H9 (cell line): ENCODE measurements at regions not wholly inside any gene's neighbourhood (a gene's known extent, or its start where the extent isn't known, plus 50 kb on each side); places are given as distances from the start of the nearest gene placed in this dataset.

ENCODE experiments used
- DNase-seq: peaks from one replicate; pipeline ENCODE4 v3.0.0-alpha.2; 2017
- H2AFZ ChIP-seq: one replicate; pipeline ENCODE4 v1.6.1; 2013; ENCODE audit warnings: mild to moderate bottlenecking, low read length, control low read depth, moderate library complexity
- H2AK5ac ChIP-seq: 2 replicates; pipeline ENCODE4 v1.6.1; 2013; ENCODE audit warnings: low read length, control low read depth, mixed read lengths; ENCODE audit not compliant: insufficient read length
- H2BK120ac ChIP-seq: one replicate; pipeline ENCODE4 v1.6.1; 2013; ENCODE audit warnings: low read depth, mild to moderate bottlenecking, low read length, control low read depth, inconsistent platforms; ENCODE audit not compliant: poor library complexity, severe bottlenecking
- H2BK12ac ChIP-seq: 2 replicates; pipeline ENCODE4 v1.6.1; 2013; ENCODE audit warnings: low read length, control low read depth, mixed read lengths, low read depth; ENCODE audit not compliant: insufficient read length
- H2BK15ac ChIP-seq: 2 replicates; pipeline ENCODE4 v1.6.1; 2013; ENCODE audit warnings: low read depth, low read length, control low read depth
- H2BK20ac ChIP-seq: one replicate; pipeline ENCODE4 v1.6.1; 2013; ENCODE audit warnings: low read depth, mild to moderate bottlenecking, low read length, control low read depth, inconsistent platforms; ENCODE audit not compliant: poor library complexity, severe bottlenecking
- H2BK5ac ChIP-seq: 2 replicates; pipeline ENCODE4 v1.6.1; 2013; ENCODE audit warnings: low read length, control low read depth, mixed read lengths; ENCODE audit not compliant: insufficient read length
- H3K14ac ChIP-seq: 2 replicates; pipeline ENCODE4 v1.6.1; 2013; ENCODE audit warnings: low read length, control low read depth; ENCODE audit not compliant: insufficient read depth
- H3K18ac ChIP-seq: 2 replicates; pipeline ENCODE4 v1.6.1; 2013; ENCODE audit warnings: low read depth, mild to moderate bottlenecking, mixed read lengths, low read length, control low read depth; ENCODE audit not compliant: insufficient read length
- H3K23ac ChIP-seq: 2 replicates; pipeline ENCODE4 v1.6.1; 2013; ENCODE audit warnings: low read length, control low read depth, mixed read lengths, low read depth; ENCODE audit not compliant: insufficient read length
- H3K23me2 ChIP-seq: 2 replicates; pipeline ENCODE4 v1.6.1; 2013; ENCODE audit warnings: low read depth, mild to moderate bottlenecking, mixed read lengths, low read length, control low read depth; ENCODE audit not compliant: insufficient read length, poor library complexity, severe bottlenecking
- H3K27ac ChIP-seq: 2 replicates; pipeline ENCODE4 v1.5.1; 2013; ENCODE audit warnings: low read length, control low read depth, mixed read lengths, low read depth; ENCODE audit not compliant: insufficient read length
- H3K27me3 ChIP-seq: 2 replicates; pipeline ENCODE4 v1.6.1; 2013; ENCODE audit warnings: low read length, control low read depth, inconsistent platforms; ENCODE audit not compliant: insufficient read depth
- H3K4ac ChIP-seq: 2 replicates; pipeline ENCODE4 v1.6.1; 2013; ENCODE audit warnings: low read depth, mild to moderate bottlenecking, control low read depth, inconsistent platforms, low read length, moderate library complexity
- H3K4me1 ChIP-seq: 2 replicates; pipeline ENCODE4 v1.6.1; 2013; ENCODE audit warnings: low read length, control low read depth, inconsistent platforms; ENCODE audit not compliant: insufficient read depth
- H3K4me2 ChIP-seq: 2 replicates; pipeline ENCODE4 v1.6.1; 2013; ENCODE audit warnings: low read length, control low read depth, mixed read lengths; ENCODE audit not compliant: insufficient read length, insufficient read depth
- H3K56ac ChIP-seq: 2 replicates; pipeline ENCODE4 v1.6.1; 2013; ENCODE audit warnings: low read depth, mild to moderate bottlenecking, mixed read lengths, low read length, control low read depth; ENCODE audit not compliant: insufficient read length
- H3K79me1 ChIP-seq: 2 replicates; pipeline ENCODE4 v1.6.1; 2013; ENCODE audit warnings: low read depth, mild to moderate bottlenecking, moderate library complexity, low read length, control low read depth, inconsistent platforms; ENCODE audit not compliant: insufficient read depth, poor library complexity, severe bottlenecking
- H3K79me2 ChIP-seq: 2 replicates; pipeline ENCODE4 v1.6.1; 2013; ENCODE audit warnings: low read length, control low read depth, inconsistent platforms; ENCODE audit not compliant: insufficient read depth
- H3K9ac ChIP-seq: 2 replicates; pipeline ENCODE4 v1.6.1; 2013; ENCODE audit warnings: low read length, control low read depth, mixed read lengths; ENCODE audit not compliant: insufficient read length; ENCODE audit errors: extremely low read depth
- H3K9me3 ChIP-seq: one replicate; pipeline ENCODE4 v1.6.1; 2013; ENCODE audit warnings: low read depth, low read length, inconsistent platforms; ENCODE audit not compliant: control insufficient read depth
- H3T11ph ChIP-seq: one replicate; pipeline ENCODE4 v1.6.1; 2013; ENCODE audit warnings: mild to moderate bottlenecking, low read length, control low read depth, inconsistent platforms
- H4K20me1 ChIP-seq: one replicate; pipeline ENCODE4 v1.6.1; 2013; ENCODE audit not compliant: control insufficient read depth, insufficient read length, insufficient read depth
- H4K5ac ChIP-seq: 2 replicates; pipeline ENCODE4 v1.6.1; 2013; ENCODE audit warnings: low read depth, mild to moderate bottlenecking, mixed read lengths, low read length, control low read depth; ENCODE audit not compliant: insufficient read length
- H4K8ac ChIP-seq: replicated peaks from 2 replicates; pipeline ENCODE4 v1.6.1; 2013; ENCODE audit warnings: low read length, control low read depth, mixed read lengths, low read depth; ENCODE audit not compliant: insufficient read length
- H4K91ac ChIP-seq: 2 replicates; pipeline ENCODE4 v1.6.1; 2013; ENCODE audit warnings: low read depth, mild to moderate bottlenecking, moderate library complexity, mixed read lengths, low read length, control low read depth; ENCODE audit not compliant: insufficient read length
- H3K27ac Mint-ChIP-seq, 3 experiments: 2 replicates in 2 of 3; 3 replicates in 1 of 3; pipeline ENCODE4 v1.8.0; 2020 to 2021; ENCODE audit warnings: mixed read lengths in 3 of 3, mild to moderate bottlenecking in 1 of 3, moderate library complexity in 1 of 3
- H3K27me3 Mint-ChIP-seq: 2 replicates; pipeline ENCODE4 v1.8.0; 2021; ENCODE audit warnings: low read depth, mild to moderate bottlenecking, moderate library complexity, mixed read lengths
- H3K36me3 Mint-ChIP-seq, 3 experiments: 2 replicates in 2 of 3; 3 replicates in 1 of 3; pipeline ENCODE4 v1.8.0; 2020 to 2021; ENCODE audit warnings: low read depth in 3 of 3, mixed read lengths in 3 of 3; ENCODE audit not compliant: insufficient read depth in 1 of 3
- H3K4me1 Mint-ChIP-seq, 2 experiments: 2 replicates each; pipeline ENCODE4 v1.8.0; 2020; ENCODE audit warnings: mixed read lengths in 2 of 2
- H3K4me3 Mint-ChIP-seq, 2 experiments: 2 replicates in 1 of 2; 3 replicates in 1 of 2; pipeline ENCODE4 v1.8.0; 2020 to 2021; ENCODE audit warnings: mild to moderate bottlenecking in 2 of 2, mixed read lengths in 2 of 2, moderate library complexity in 1 of 2
- H3K9me3 Mint-ChIP-seq, 2 experiments: 2 replicates in 1 of 2; 3 replicates in 1 of 2; pipeline ENCODE4 v1.8.0; 2020; ENCODE audit warnings: mild to moderate bottlenecking in 2 of 2, mixed read lengths in 2 of 2, moderate library complexity in 1 of 2
- WGBS: extraction: QIAGEN DNeasy Blood & Tissue Kit; methylation state at CpG from one replicate; pipeline ENCODE4 v1.1.7; 2013; ENCODE audit warnings: missing lambda C conversion rate, low lambda C conversion rate, mixed read lengths; ENCODE audit not compliant: insufficient read length; ENCODE audit errors: extremely low coverage; 5-methylcytosine and 5-hydroxymethylcytosine counted together
- TF ChIP-seq, protein P1 (sequence below): fragments of 200-600 bp; sonication (generic); conservative IDR thresholded peaks from 3 replicates; pipeline ENCODE4 v1.8.0; 2021; ENCODE audit warnings: antibody characterized with exemption, mild to moderate bottlenecking

GRCh38 chr5:33341351-33341750 lies 99.4 kb upstream of the TARS1 start:
- Histone ChIP-seq H4K8ac (no peak overlapping the region), H3K27ac (no peak overlapping the region), H2BK20ac (no peak overlapping the region), H3K27me3 (no peaks in the 10 kb centered on the region), H2BK12ac (no peak overlapping the region), H3K9me3 (no peaks in the 10 kb centered on the region), H3K18ac (no peak overlapping the region), H2AFZ (no peak overlapping the region), H3K4me1 (peaks cover 7% of the 10 kb centered on the region; the same call in 1 of the 2 replicates), H3K4ac (no peak overlapping the region), H3K9ac (no peak overlapping the region), H2BK5ac (no peak overlapping the region), H3K4me2 (no peak overlapping the region), H4K20me1 (no peaks in the 10 kb centered on the region), H3K56ac (no peak overlapping the region), H2BK15ac (no peak overlapping the region), H3K23ac (no peak overlapping the region), H4K5ac (no peak overlapping the region), H4K91ac (no peak overlapping the region), H2BK120ac (no peak overlapping the region), H3K14ac (no peak overlapping the region), H3K23me2 (no peaks in the 10 kb centered on the region), H3T11ph (no peak overlapping the region), H2AK5ac (no peak overlapping the region), H3K79me2 (no peaks in the 10 kb centered on the region), H3K79me1 (no peaks in the 10 kb centered on the region)
- Mint-ChIP-seq H3K27ac (peak overlapping the region in 1 of 3 experiments; percentile 42; a peak in 1 of 7 replicates), H3K36me3 (no peaks in the 10 kb centered on the region; a peak in 1 of 7 replicates), H3K4me3 (no peak overlapping the region), H3K27me3 (no peaks in the 10 kb centered on the region; the same call in 1 of the 2 replicates), H3K4me1 (peaks cover 34 to 57% of the 10 kb centered on the region in 2 experiments), H3K9me3 (no peaks in the 10 kb centered on the region; a peak in 1 of 5 replicates)
- WGBS: no CpG with 5 or more reads among the region's 4 CpGs
- DNase-seq: no peak
- TF ChIP-seq, protein P1, sequence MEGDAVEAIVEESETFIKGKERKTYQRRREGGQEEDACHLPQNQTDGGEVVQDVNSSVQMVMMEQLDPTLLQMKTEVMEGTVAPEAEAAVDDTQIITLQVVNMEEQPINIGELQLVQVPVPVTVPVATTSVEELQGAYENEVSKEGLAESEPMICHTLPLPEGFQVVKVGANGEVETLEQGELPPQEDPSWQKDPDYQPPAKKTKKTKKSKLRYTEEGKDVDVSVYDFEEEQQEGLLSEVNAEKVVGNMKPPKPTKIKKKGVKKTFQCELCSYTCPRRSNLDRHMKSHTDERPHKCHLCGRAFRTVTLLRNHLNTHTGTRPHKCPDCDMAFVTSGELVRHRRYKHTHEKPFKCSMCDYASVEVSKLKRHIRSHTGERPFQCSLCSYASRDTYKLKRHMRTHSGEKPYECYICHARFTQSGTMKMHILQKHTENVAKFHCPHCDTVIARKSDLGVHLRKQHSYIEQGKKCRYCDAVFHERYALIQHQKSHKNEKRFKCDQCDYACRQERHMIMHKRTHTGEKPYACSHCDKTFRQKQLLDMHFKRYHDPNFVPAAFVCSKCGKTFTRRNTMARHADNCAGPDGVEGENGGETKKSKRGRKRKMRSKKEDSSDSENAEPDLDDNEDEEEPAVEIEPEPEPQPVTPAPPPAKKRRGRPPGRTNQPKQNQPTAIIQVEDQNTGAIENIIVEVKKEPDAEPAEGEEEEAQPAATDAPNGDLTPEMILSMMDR: no peak
